PC-3 (cell line): ENCODE measurements at regions not wholly inside any gene's neighbourhood (a gene's known extent, or its start where the extent isn't known, plus 50 kb on each side); places are given as distances from the start of the nearest gene placed in this dataset.

Experiments used
- ATAC-seq: fragments of 200-7000 bp; cut with Tn5 transposase; 2 replicates; pipeline ENCODE4 v1.9.1; 2020; ENCODE audit warnings: mild to moderate bottlenecking, moderate library complexity
- BruUV-seq: library from RNA; stranded (reverse); fragments of 400-500 nt; replicated peaks from 2 replicates; lab custom pipeline; 2021; lab: Mats Ljungman, UMichigan
- CTCF ChIA-PET: fragments of 300-600 bp; sonication (Branson Sonifier 250); formaldehyde crosslinking; loops from one replicate; lab custom pipeline; 2022; ENCODE audit warnings: antibody characterized with exemption; lab: Charles Lee
- POLR2A ChIA-PET: fragments of 300-600 bp; sonication (Branson Sonifier 250); formaldehyde crosslinking; loops from one replicate; lab custom pipeline; 2022; ENCODE audit warnings: antibody characterized with exemption; ENCODE audit not compliant: unreplicated experiment; lab: Charles Lee
- DNase-seq: peaks from one replicate; pipeline ENCODE4 v3.0.0-alpha.2; 2015
- H2AFZ ChIP-seq: fragments of 300-600 bp; sonication (generic); 2 replicates; pipeline ENCODE4 v1.6.0; 2016; ENCODE audit warnings: antibody characterized with exemption, low read length
- H3F3A ChIP-seq: fragments of 300-600 bp; sonication (generic); one replicate; pipeline ENCODE4 v1.6.0; 2017; ENCODE audit warnings: antibody characterized with exemption, low read length, control low read depth, mild to moderate bottlenecking; ENCODE audit not compliant: unreplicated experiment
- H3K27ac ChIP-seq: fragments of 300-600 bp; sonication (generic); 2 replicates; pipeline ENCODE4 v1.5.1; 2016; ENCODE audit warnings: mild to moderate bottlenecking, low read length
- H3K27me3 ChIP-seq: fragments of 300-600 bp; sonication (generic); 2 replicates; pipeline ENCODE4 v1.6.1; 2016; ENCODE audit warnings: low read length, mixed read lengths
- H3K36me3 ChIP-seq: fragments of 300-600 bp; sonication (generic); 2 replicates; pipeline ENCODE4 v1.6.1; 2016; ENCODE audit warnings: low read depth, mixed run types, low read length, mixed read lengths
- H3K4me1 ChIP-seq: fragments of 300-600 bp; sonication (generic); 2 replicates; pipeline ENCODE4 v1.5.1; 2016; ENCODE audit warnings: low read length; ENCODE audit not compliant: insufficient read depth
- H3K4me2 ChIP-seq: fragments of 300-600 bp; sonication (generic); 2 replicates; pipeline ENCODE4 v1.6.0; 2016; ENCODE audit warnings: low read length
- H3K4me3 ChIP-seq: fragments of 300-600 bp; sonication (generic); 2 replicates; pipeline ENCODE4 v1.5.1; 2016; ENCODE audit warnings: mild to moderate bottlenecking, low read length, mixed read lengths
- H3K79me2 ChIP-seq: fragments of 300-600 bp; sonication (generic); 2 replicates; pipeline ENCODE4 v1.6.1; 2017; ENCODE audit warnings: low read length, mixed read lengths
- H3K9ac ChIP-seq: fragments of 300-600 bp; sonication (generic); 2 replicates; pipeline ENCODE4 v1.6.0; 2016; ENCODE audit warnings: mild to moderate bottlenecking, low read length
- H3K9me2 ChIP-seq: fragments of 300-600 bp; sonication (generic); replicated peaks from 2 replicates; pipeline ENCODE4 v1.6.1; 2016; ENCODE audit warnings: mixed run types, low read length, mixed read lengths
- H3K9me3 ChIP-seq: fragments of 300-600 bp; sonication (generic); 2 replicates; pipeline ENCODE4 v1.6.1; 2016; ENCODE audit warnings: low read length, mixed read lengths
- H4K20me1 ChIP-seq: fragments of 300-600 bp; sonication (generic); 2 replicates; pipeline ENCODE4 v1.6.1; 2016; ENCODE audit warnings: low read length, mixed read lengths
- CTCF ChIP-seq: fragments of 300-600 bp; sonication (generic); conservative IDR thresholded peaks from 2 replicates; pipeline ENCODE4 v1.5.1; 2017; ENCODE audit warnings: antibody characterized with exemption, low read depth, mild to moderate bottlenecking, low read length
- EZH2 ChIP-seq: fragments of 300-600 bp; sonication (generic); IDR thresholded peaks from one replicate; pipeline ENCODE4 v1.6.1; 2017; ENCODE audit warnings: antibody characterized with exemption, mild to moderate bottlenecking, low read length; ENCODE audit not compliant: unreplicated experiment
- EZH2phosphoT487 ChIP-seq: fragments of 300-600 bp; sonication (generic); IDR thresholded peaks from 2 replicates; pipeline ENCODE4 v1.6.1; 2018; ENCODE audit warnings: mild to moderate bottlenecking, antibody characterized with exemption, low read length, borderline replicate concordance
- intact Hi-C: fragments of 100-400 bp; cut with micrococcal nuclease; formaldehyde crosslinking; loops from 2 replicates; pipeline ENCODE4 v1.9.0; 2023

DNA sequence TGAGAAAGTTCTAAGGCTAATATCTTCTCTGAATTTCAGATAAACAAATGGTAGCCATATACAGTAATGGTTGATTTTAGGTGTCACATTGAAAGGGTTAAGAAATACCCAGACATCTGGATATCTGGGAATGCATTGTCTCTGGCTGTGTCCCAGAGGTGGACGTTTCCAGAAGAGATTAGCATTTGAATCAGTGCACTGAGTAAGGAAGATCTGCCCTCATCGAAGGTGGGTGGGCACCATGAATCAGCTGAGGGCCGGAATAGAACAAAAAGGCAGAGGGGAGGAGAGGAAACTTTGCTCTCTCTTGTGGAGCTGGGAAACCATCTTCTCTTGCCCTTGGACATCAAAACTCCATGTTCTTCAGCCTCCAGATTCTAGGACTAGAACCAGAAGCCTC lies 554.4 kb downstream of the IRX1 start:
- no peak overlapping the region for H2AFZ ChIP-seq
- no peaks in the 10 kb centered on the region for H3F3A ChIP-seq
- ChIA-PET CTCF (no interaction called here), POLR2A (no interaction called here)
- H3K9me3 ChIP-seq = no peaks in the 10 kb centered on the region
- DNase-seq (no peak), ATAC-seq (no peak)
- no peaks in the 10 kb centered on the region for H3K9me2 ChIP-seq
- H3K36me3 ChIP-seq = no peaks in the 10 kb centered on the region
- no peak overlapping the region for H3K4me2 ChIP-seq
- H3K27ac ChIP-seq = no peak overlapping the region
- no peak overlapping the region for H3K4me3 ChIP-seq
- no peak overlapping the region for H3K9ac ChIP-seq
- H4K20me1 ChIP-seq = no peaks in the 10 kb centered on the region
- TF ChIP-seq EZH2phosphoT487 = no peak
- no peak for TF ChIP-seq EZH2
- TF ChIP-seq CTCF = no peak
- H3K27me3 ChIP-seq = no peaks in the 10 kb centered on the region
- no TSS peak for BruUV-seq
- no peaks in the 10 kb centered on the region for H3K4me1 ChIP-seq
- intact Hi-C loops = no loop called here
- no peaks in the 10 kb centered on the region for H3K79me2 ChIP-seq

DNA sequence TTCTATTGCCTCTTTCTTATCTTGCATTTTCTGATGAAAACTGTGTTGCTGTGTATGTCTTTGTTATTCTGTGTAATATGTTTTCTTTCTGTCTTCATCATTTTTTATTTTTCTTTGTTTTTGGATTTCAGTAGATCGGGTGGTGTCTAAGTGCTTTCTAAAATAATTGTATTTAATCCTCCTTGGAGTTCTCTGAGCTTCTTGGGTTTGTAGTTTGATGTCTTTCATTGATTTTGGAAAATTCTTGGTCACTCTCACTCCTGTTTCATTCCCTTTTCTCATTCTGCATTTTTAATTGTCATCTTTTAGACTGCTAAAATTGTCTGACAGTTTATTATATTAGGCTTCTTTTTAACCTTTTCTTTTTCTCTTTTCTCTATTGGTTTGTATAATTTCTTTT lies 560.5 kb downstream of the IRX1 start:
- Histone ChIP-seq H3K4me1 (no peaks in the 10 kb centered on the region), H3K27me3 (no peaks in the 10 kb centered on the region), H3K4me2 (no peak overlapping the region), H3F3A (no peaks in the 10 kb centered on the region), H3K79me2 (no peaks in the 10 kb centered on the region), H4K20me1 (no peaks in the 10 kb centered on the region), H3K9ac (no peak overlapping the region), H3K4me3 (no peak overlapping the region), H3K9me2 (no peaks in the 10 kb centered on the region), H2AFZ (no peak overlapping the region), H3K9me3 (0 out of 2 replicates have a peak, but pooled peaks cover 17% of the 10 kb centered on the region), H3K27ac (no peak overlapping the region), H3K36me3 (no peaks in the 10 kb centered on the region)
- ATAC-seq (no peak), DNase-seq (no peak)
- ChIA-PET CTCF (no interaction called here), POLR2A (no interaction called here)
- TF ChIP-seq CTCF (no peak), EZH2phosphoT487 (no peak), EZH2 (no peak)
- intact Hi-C loops = no loop called here
- BruUV-seq = no TSS peak

- H3K9ac ChIP-seq = no peak overlapping the region
- no peaks in the 10 kb centered on the region for H3F3A ChIP-seq
- DNase-seq = no peak
- no peak overlapping the region for H3K27ac ChIP-seq
- no peak overlapping the region for H3K4me3 ChIP-seq
- ChIA-PET CTCF (no interaction called here), POLR2A (no interaction called here)
- intact Hi-C loops = no loop called here
- H3K9me2 ChIP-seq = no peaks in the 10 kb centered on the region
- H3K4me2 ChIP-seq = no peak overlapping the region
- TF ChIP-seq CTCF (no peak), EZH2 (no peak), EZH2phosphoT487 (no peak)
- no peaks in the 10 kb centered on the region for H3K4me1 ChIP-seq
- no peaks in the 10 kb centered on the region for H4K20me1 ChIP-seq
- ATAC-seq = no peak
- no TSS peak for BruUV-seq
- H3K9me3 ChIP-seq = 0 out of 2 replicates have a peak, but pooled peaks cover 18% of the 10 kb centered on the region
- no peaks in the 10 kb centered on the region for H3K79me2 ChIP-seq
- no peaks in the 10 kb centered on the region for H3K36me3 ChIP-seq
- H2AFZ ChIP-seq = no peak overlapping the region
- no peaks in the 10 kb centered on the region for H3K27me3 ChIP-seq
These were observed 561.3 kb downstream of the IRX1 start for GRCh38 chr5:4156889-4157288.
